K562 (cell line): ENCODE measurements at regions not wholly inside any gene's neighbourhood (a gene's known extent, or its start where the extent isn't known, plus 50 kb on each side); places are given as distances from the start of the nearest gene placed in this dataset.

ENCODE experiments used
- ATAC-seq: fragments of 200-7000 bp; cut with Tn5 transposase; 3 replicates; pipeline ENCODE4 v1.9.1; 2020; ENCODE audit warnings: moderate library complexity
- BruUV-seq: library from RNA; stranded (reverse); fragments of 400-500 nt; replicated peaks from 2 replicates; lab custom pipeline; 2021; lab: Mats Ljungman, UMichigan
- CTCF ChIA-PET: fragments of 300-600 bp; formaldehyde crosslinking; extraction: SDS; loops from one replicate; lab custom pipeline; 2021; ENCODE audit warnings: low intra/inter-chr PET ratio; lab: Yijun Ruan, JAX
- POLR2A ChIA-PET: fragments of 300-600, 350-650 bp; sonication (Branson Sonifier 250); formaldehyde crosslinking; extraction: SDS; loops from one replicate; lab custom pipeline; 2021; ENCODE audit warnings: antibody characterized with exemption, inconsistent platforms; lab: Yijun Ruan, JAX
- DNase-seq, 4 experiments: peaks; one replicate each; pipeline versions ENCODE4 v3.0.0 to v3.0.0-alpha.2; 2011 to 2018; ENCODE audit warnings: low spot score in 3 of 4, mixed read lengths in 3 of 4; ENCODE audit errors: extremely low read depth in 1 of 4
- FAIRE-seq: peaks from 2 replicates; lab custom pipeline; 2011; peaks lifted over from hg19 to GRCh38; lab: Jason Lieb, UNC
- H2AFZ ChIP-seq: 2 replicates; pipeline ENCODE4 v1.6.0; 2011; ENCODE audit warnings: low read depth, low read length, control low read depth, inconsistent platforms
- H3K27ac ChIP-seq: fragments of 200-600 bp; 3 replicates; pipeline ENCODE4 v1.8.0; 2011; ENCODE audit warnings: low read depth, mild to moderate bottlenecking, control low read depth, inconsistent platforms, low read length, moderate library complexity, mixed read lengths; ENCODE audit errors: extremely low read depth
- H3K27me3 ChIP-seq, 2 experiments: fragments of 300-600 bp in 1 of 2; 2 replicates in 1 of 2; 3 replicates in 1 of 2; pipeline versions ENCODE4 v1.6.0 to v1.8.0; 2011; ENCODE audit warnings: inconsistent platforms in 2 of 2, low read length in 2 of 2, mild to moderate bottlenecking in 1 of 2, mixed read lengths in 1 of 2, moderate library complexity in 1 of 2; ENCODE audit not compliant: control insufficient read depth in 2 of 2, insufficient read depth in 2 of 2
- H3K36me3 ChIP-seq: fragments of 300-600 bp; 3 replicates; pipeline ENCODE4 v1.8.0; 2011; ENCODE audit warnings: mild to moderate bottlenecking, low read length, inconsistent platforms; ENCODE audit not compliant: control insufficient read depth, insufficient read depth
- H3K4me1 ChIP-seq, 2 experiments: fragments of 200-600 bp in 1 of 2; replicated peaks in 1 of 2; 2 replicates in 1 of 2; 3 replicates in 1 of 2; pipeline versions ENCODE4 v1.5.1 to v1.8.0; 2011; ENCODE audit warnings: inconsistent platforms in 2 of 2, low read length in 2 of 2, mild to moderate bottlenecking in 1 of 2, mixed read lengths in 1 of 2, moderate library complexity in 1 of 2; ENCODE audit not compliant: control insufficient read depth in 2 of 2, insufficient read depth in 2 of 2
- H3K4me2 ChIP-seq: 2 replicates; pipeline ENCODE4 v1.6.1; 2011; ENCODE audit warnings: low read length, control low read depth, inconsistent platforms, mixed read lengths; ENCODE audit not compliant: insufficient read depth
- H3K4me3 ChIP-seq: fragments of 200-600 bp; sonication (generic), shearing (Covaris generic); 2 replicates; pipeline ENCODE4 v1.5.1; 2016; ENCODE audit warnings: control low read depth, inconsistent platforms
- H3K79me2 ChIP-seq: fragments of 200-600 bp; 3 replicates; pipeline ENCODE4 v1.8.0; 2011; ENCODE audit warnings: low read length, inconsistent platforms; ENCODE audit not compliant: control insufficient read depth, insufficient read depth
- H3K9ac ChIP-seq, 2 experiments: 2 replicates each; pipeline versions ENCODE4 v1.6.0 to v1.6.1; 2011; ENCODE audit warnings: low read depth in 2 of 2, low read length in 2 of 2, control low read depth in 1 of 2, inconsistent platforms in 1 of 2, mild to moderate bottlenecking in 1 of 2, mixed read lengths in 1 of 2; ENCODE audit not compliant: insufficient read depth in 1 of 2
- H3K9me1 ChIP-seq: one replicate; pipeline ENCODE4 v1.6.0; 2011; ENCODE audit warnings: inconsistent platforms, mild to moderate bottlenecking, low read length, moderate library complexity; ENCODE audit not compliant: control insufficient read depth, insufficient read depth
- H3K9me3 ChIP-seq: replicated peaks from 2 replicates; pipeline ENCODE4 v1.5.1; 2011; ENCODE audit warnings: low read depth, low read length, inconsistent platforms; ENCODE audit not compliant: control insufficient read depth, insufficient read depth
- H4K20me1 ChIP-seq: replicated peaks from 2 replicates; pipeline ENCODE4 v1.6.1; 2011; ENCODE audit warnings: low read length, inconsistent platforms, mixed read lengths; ENCODE audit not compliant: control insufficient read depth, insufficient read depth
- BCL6 ChIP-seq: fragments of 250-450 bp; sonication (Bioruptor Pico); IDR thresholded peaks from 2 replicates; pipeline ENCODE4 v1.4.0; 2020
- CREB1 ChIP-seq, 2 experiments: sonication (generic) in 1 of 2; formaldehyde crosslinking in 1 of 2; IDR thresholded peaks; 2 replicates each; pipeline versions ENCODE4 v1.6.1 to v1.8.0; 2012 to 2022; ENCODE audit warnings: inconsistent platforms in 1 of 2, mild to moderate bottlenecking in 1 of 2, missing genetic modification reagents in 1 of 2, moderate library complexity in 1 of 2
- DLX4 ChIP-seq: fragments of 250-450 bp; sonication (Bioruptor Pico); IDR thresholded peaks from 2 replicates; pipeline ENCODE4 v1.6.1; 2021; ENCODE audit warnings: mild to moderate bottlenecking
- ELF1 ChIP-seq: fragments of 200-800 bp; sonication (Bioruptor generic); IDR thresholded peaks from 2 replicates; pipeline ENCODE4 v1.6.1; 2016; ENCODE audit warnings: missing genetic modification characterization, missing compliant biosample characterization
- ETS1 ChIP-seq: conservative IDR thresholded peaks from 2 replicates; pipeline ENCODE4 v1.6.1; 2011; ENCODE audit warnings: low read depth, mild to moderate bottlenecking, low read length; ENCODE audit not compliant: control insufficient read depth
- FOXK2 ChIP-seq, 2 experiments: fragments of 450-650 bp; IDR thresholded peaks in 1 of 2; conservative IDR thresholded peaks in 1 of 2; 2 replicates each; pipeline ENCODE4 v1.6.1; 2016; ENCODE audit warnings: low read depth in 2 of 2, mild to moderate bottlenecking in 1 of 2
- HEY1 ChIP-seq: fragments of 250-450 bp; sonication (Bioruptor Pico); IDR thresholded peaks from 2 replicates; pipeline ENCODE4 v1.5.0; 2020; ENCODE audit warnings: mild to moderate bottlenecking, moderate library complexity, borderline replicate concordance
- KAT2B ChIP-seq: IDR thresholded peaks from one replicate; pipeline ENCODE4 v1.6.1; 2012; ENCODE audit warnings: low read depth, mild to moderate bottlenecking, control low read depth, inconsistent platforms, low read length, moderate library complexity
- NBN ChIP-seq: fragments of 450-650 bp; IDR thresholded peaks from 2 replicates; pipeline ENCODE4 v1.6.1; 2016; ENCODE audit warnings: low read depth, mild to moderate bottlenecking
- NCOA4 ChIP-seq: fragments of 450-650 bp; IDR thresholded peaks from 2 replicates; pipeline ENCODE4 v1.6.1; 2018; ENCODE audit warnings: mild to moderate bottlenecking; ENCODE audit not compliant: partially characterized antibody
- NFATC3 ChIP-seq: fragments of 450-650 bp; IDR thresholded peaks from 2 replicates; pipeline ENCODE4 v1.6.1; 2017; ENCODE audit warnings: mild to moderate bottlenecking
- SREBF2 ChIP-seq: sonication (generic); formaldehyde crosslinking; IDR thresholded peaks from 2 replicates; pipeline ENCODE4 v1.4.0; 2020; ENCODE audit warnings: mild to moderate bottlenecking, missing genetic modification reagents
- TCFL5 ChIP-seq: fragments of 250-450 bp; sonication (Bioruptor Pico); conservative IDR thresholded peaks from 2 replicates; pipeline ENCODE4 v1.6.1; 2021; ENCODE audit warnings: mild to moderate bottlenecking, moderate library complexity, matching md5 sums
- TEAD4 ChIP-seq, 2 experiments: sonication (generic) in 1 of 2; formaldehyde crosslinking in 1 of 2; IDR thresholded peaks; 2 replicates each; pipeline versions ENCODE4 v1.6.1 to v1.8.0; 2012 to 2022; ENCODE audit warnings: borderline replicate concordance in 1 of 2, inconsistent platforms in 1 of 2, low read length in 1 of 2, mild to moderate bottlenecking in 1 of 2, missing genetic modification reagents in 1 of 2
- ZNF717 ChIP-seq: fragments of 250-450 bp; sonication (Bioruptor Pico); IDR thresholded peaks from 2 replicates; pipeline ENCODE4 v1.5.0; 2021
- in situ Hi-C: fragments of 300-500 bp; cut with MboI; formaldehyde crosslinking; loops from 4 replicates; pipeline ENCODE4 v1.15.0; 2018; ENCODE audit warnings: inconsistent platforms, mixed read lengths
- intact Hi-C: fragments of 100-400 bp; cut with micrococcal nuclease; formaldehyde crosslinking; loops from 2 replicates; pipeline ENCODE4 v1.14.2; 2022
- TF ChIP-seq, protein P1 (sequence below): fragments of 250-450 bp; sonication (Bioruptor Pico); IDR thresholded peaks from 2 replicates; pipeline ENCODE4 v1.8.0; 2022; ENCODE audit warnings: moderate library complexity, mild to moderate bottlenecking, inconsistent platforms

GRCh38 chr4:115841871-115842270 is 728.5 kb upstream of the NDST4 start:
- H3K9me3 ChIP-seq, result no peaks in the 10 kb centered on the region
- no peak for TF ChIP-seq TCFL5 (CRISPR knock-in tag)
- no peak for TF ChIP-seq ELF1 (tag)
- no peak for TF ChIP-seq NFATC3
- no peak for TF ChIP-seq NCOA4
- TF ChIP-seq BCL6 (CRISPR knock-in tag), result no peak
- no peak for TF ChIP-seq ZNF717 (CRISPR knock-in tag)
- no peak for TF ChIP-seq HEY1 (CRISPR knock-in tag)
- no peak for TF ChIP-seq DLX4 (CRISPR knock-in tag)
- TF ChIP-seq NBN, result no peak
- TF ChIP-seq FOXK2 (conservative IDR thresholded peaks at IDR 0.05 in 1 of 2, IDR thresholded peaks at IDR 0.05 in 1 of 2; ENCODE audit: low read depth in 2 of 2), result no peak
- TF ChIP-seq KAT2B, result no peak
- TF ChIP-seq, protein P1, sequence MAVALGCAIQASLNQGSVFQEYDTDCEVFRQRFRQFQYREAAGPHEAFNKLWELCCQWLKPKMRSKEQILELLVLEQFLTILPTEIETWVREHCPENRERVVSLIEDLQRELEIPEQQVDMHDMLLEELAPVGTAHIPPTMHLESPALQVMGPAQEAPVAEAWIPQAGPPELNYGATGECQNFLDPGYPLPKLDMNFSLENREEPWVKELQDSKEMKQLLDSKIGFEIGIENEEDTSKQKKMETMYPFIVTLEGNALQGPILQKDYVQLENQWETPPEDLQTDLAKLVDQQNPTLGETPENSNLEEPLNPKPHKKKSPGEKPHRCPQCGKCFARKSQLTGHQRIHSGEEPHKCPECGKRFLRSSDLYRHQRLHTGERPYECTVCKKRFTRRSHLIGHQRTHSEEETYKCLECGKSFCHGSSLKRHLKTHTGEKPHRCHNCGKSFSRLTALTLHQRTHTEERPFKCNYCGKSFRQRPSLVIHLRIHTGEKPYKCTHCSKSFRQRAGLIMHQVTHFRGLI (CRISPR knock-in tag), result no peak
- no peak for TF ChIP-seq ETS1
- no peak for TF ChIP-seq SREBF2
- no peak for TF ChIP-seq CREB1 (IDR thresholded peaks at IDR 0.05)
- TF ChIP-seq CREB1 (CRISPR knock-in tag; IDR thresholded peaks at IDR 0.05), result no peak
- TF ChIP-seq TEAD4 (IDR thresholded peaks at IDR 0.05; ENCODE audit: low read length), result no peak
- TF ChIP-seq TEAD4 (CRISPR knock-in tag; IDR thresholded peaks at IDR 0.05; ENCODE audit: borderline replicate concordance), result no peak
- FAIRE-seq (no peak), ATAC-seq (no peak), DNase-seq (no peak)
- CTCF ChIA-PET, result no interaction called here
- H3K4me1 ChIP-seq, result no peaks in the 10 kb centered on the region
- H3K4me2 ChIP-seq, result no peak overlapping the region
- no peaks in the 10 kb centered on the region for H3K79me2 ChIP-seq
- no peaks in the 10 kb centered on the region for H3K27me3 ChIP-seq
- POLR2A ChIA-PET, result no interaction called here
- in situ Hi-C loops (no loop called here), intact Hi-C loops (no loop called here)
- no peak overlapping the region for H3K4me3 ChIP-seq
- H2AFZ ChIP-seq, result no peak overlapping the region
- no peak overlapping the region for H3K9ac ChIP-seq
- no peaks in the 10 kb centered on the region for H4K20me1 ChIP-seq
- no peaks in the 10 kb centered on the region for H3K9me1 ChIP-seq
- H3K27ac ChIP-seq, result no peak overlapping the region
- H3K36me3 ChIP-seq, result no peaks in the 10 kb centered on the region
- BruUV-seq, result no TSS peak
